ENCODE measurements at regions not wholly inside any gene's neighbourhood (a gene's known extent, or its start where the extent isn't known, plus 50 kb on each side); places are given as distances from the start of the nearest gene placed in this dataset.

GRCh38 chr18:61752973-61753372, 139.8 kb downstream of the RNF152 start:
- intact Hi-C loops (cut with DNase I), result no loop called here
- Histone ChIP-seq H3K27ac (no peak overlapping the region), H3K4me3 (no peak overlapping the region), H3K36me3 (no peaks in the 10 kb centered on the region), H3K9me3 (no peaks in the 10 kb centered on the region), H3K4me1 (ENCODE audit: insufficient read depth) (peaks cover 2% of the 10 kb centered on the region), H3K27me3 (no peaks in the 10 kb centered on the region)
- WGBS, 3 donors, result 80 to 98% (median 93%) methylated on average over 5 of the region's 5 CpGs
- DNase-seq, result no peak
- TF ChIP-seq CTCF (IDR thresholded peaks at IDR 0.05) (no peak), EP300 (IDR thresholded peaks at IDR 0.05) (no peak), POLR2A (IDR thresholded peaks at IDR 0.05) (no peak)

- no peaks in the 10 kb centered on the region for H3K9me3 ChIP-seq
- H3K36me3 ChIP-seq, result no peaks in the 10 kb centered on the region
- H3K4me3 ChIP-seq, result no peak overlapping the region
- no peak for TF ChIP-seq EP300 (IDR thresholded peaks at IDR 0.05)
- TF ChIP-seq POLR2A (IDR thresholded peaks at IDR 0.05), result no peak
- no peak for TF ChIP-seq CTCF (IDR thresholded peaks at IDR 0.05)
- DNase-seq, result no peak
- H3K27me3 ChIP-seq, result no peaks in the 10 kb centered on the region
- 75 to 81% (median 77%) methylated on average over 9 of the region's 9 CpGs for WGBS, 3 donors
- peaks cover 2% of the 10 kb centered on the region for H3K4me1 ChIP-seq (ENCODE audit: insufficient read depth)
- intact Hi-C loops (cut with DNase I), result no loop called here
- no peak overlapping the region for H3K27ac ChIP-seq
Observed at GRCh38 chr18:61750840-61751668, 141.8 kb downstream of the RNF152 start.

- TF ChIP-seq CTCF (IDR thresholded peaks at IDR 0.05), result no peak
- no peak for TF ChIP-seq EP300 (IDR thresholded peaks at IDR 0.05)
- TF ChIP-seq POLR2A (IDR thresholded peaks at IDR 0.05), result no peak
- WGBS, 3 donors, result 29 to 52% (median 40%) methylated on average over 4 of the region's 4 CpGs
- no peaks in the 10 kb centered on the region for H3K36me3 ChIP-seq
- intact Hi-C loops (cut with DNase I), result loop anchor here in 1 of 4 donors (10.0 kb wide), 2 partner anchors 145 to 1245 kb away; partner anchors contain the start of gene RNF152
- no peak overlapping the region for H3K4me3 ChIP-seq
- no peaks in the 10 kb centered on the region for H3K9me3 ChIP-seq
- no peak for DNase-seq
- H3K4me1 ChIP-seq (ENCODE audit: insufficient read depth), result no peaks in the 10 kb centered on the region
- no peak overlapping the region for H3K27ac ChIP-seq
- H3K27me3 ChIP-seq, result no peaks in the 10 kb centered on the region
Observed at GRCh38 chr18:61749546-61749945, 143.3 kb downstream of the RNF152 start.

GRCh38 chr18:61749031-61749430, 143.8 kb downstream of the RNF152 start:
- intact Hi-C loops (cut with DNase I), result loop anchor here in 1 of 4 donors (10.0 kb wide), 2 partner anchors 146 to 1246 kb away; partner anchors contain the start of gene RNF152

GRCh38 chr18:61748004-61748403, 144.8 kb downstream of the RNF152 start:
- DNase-seq, result no peak
- no peak overlapping the region for H3K27ac ChIP-seq
- 81 to 91% (median 89%) methylated on average over 10 of the region's 10 CpGs for WGBS, 3 donors

More at GRCh38 chr18:61749031-61749430, 143.8 kb downstream of the RNF152 start:
- Histone ChIP-seq H3K9me3 (no peaks in the 10 kb centered on the region), H3K27ac (no peak overlapping the region), H3K4me1 (ENCODE audit: insufficient read depth) (no peaks in the 10 kb centered on the region), H3K36me3 (no peaks in the 10 kb centered on the region), H3K27me3 (no peaks in the 10 kb centered on the region), H3K4me3 (no peak overlapping the region)
- DNase-seq, result no peak
- no peak for TF ChIP-seq EP300 (IDR thresholded peaks at IDR 0.05)
- TF ChIP-seq POLR2A (IDR thresholded peaks at IDR 0.05), result no peak
- 8 to 23% (median 10%) methylated on average over 6 of the region's 6 CpGs for WGBS, 3 donors

More at GRCh38 chr18:61748004-61748403, 144.8 kb downstream of the RNF152 start:
- no peaks in the 10 kb centered on the region for H3K27me3 ChIP-seq
- peaks cover 4% of the 10 kb centered on the region for H3K4me1 ChIP-seq (ENCODE audit: insufficient read depth)
- H3K9me3 ChIP-seq, result no peaks in the 10 kb centered on the region
- no peaks in the 10 kb centered on the region for H3K36me3 ChIP-seq
- TF ChIP-seq CTCF (IDR thresholded peaks at IDR 0.05), result no peak
- TF ChIP-seq POLR2A (IDR thresholded peaks at IDR 0.05), result no peak
- TF ChIP-seq EP300 (IDR thresholded peaks at IDR 0.05), result no peak
- H3K4me3 ChIP-seq, result no peak overlapping the region
- intact Hi-C loops (cut with DNase I), result loop anchor here in 1 of 4 donors (10.0 kb wide), 2 partner anchors 147 to 1247 kb away; partner anchors contain the start of gene RNF152

Measured in ovary (tissue), 7 donors.